Thoracic aorta (tissue), 2 donors: ENCODE measurements at regions not wholly inside any gene's neighbourhood (a gene's known extent, or its start where the extent isn't known, plus 50 kb on each side); places are given as distances from the start of the nearest gene placed in this dataset.

Experiments
- ATAC-seq: fragments of 150-250 bp; one replicate; pipeline ENCODE4 v1.8.0; 2017; ENCODE audit warnings: low read depth; ENCODE audit not compliant: insufficient number of reproducible peaks, low FRiP score
- DNase-seq: peaks from one replicate; pipeline ENCODE4 v3.0.0-alpha.2; 2020; ENCODE audit warnings: low spot score
- H3K27ac ChIP-seq, 2 donors: fragments of 200-600 bp; sonication (generic); 1 replicate in 1 of 2; 2 replicates in 1 of 2; pipeline ENCODE4 v1.5.1; 2016; ENCODE audit warnings: mild to moderate bottlenecking in 2 of 2, moderate library complexity in 2 of 2
- H3K27me3 ChIP-seq: fragments of 200-600 bp; sonication (generic); replicated peaks from 2 replicates; pipeline ENCODE4 v1.6.0; 2016; ENCODE audit warnings: mild to moderate bottlenecking; ENCODE audit not compliant: insufficient read depth
- H3K36me3 ChIP-seq: fragments of 200-600 bp; sonication (generic); one replicate; pipeline ENCODE4 v1.5.1; 2016
- H3K4me1 ChIP-seq, 2 donors: fragments of 200-600 bp; sonication (generic); 1 replicate in 1 of 2; 2 replicates in 1 of 2; pipeline versions ENCODE4 v1.5.1 to v1.6.0; 2016; ENCODE audit warnings: low read depth in 2 of 2, mild to moderate bottlenecking in 1 of 2; ENCODE audit not compliant: control insufficient read depth in 1 of 2
- H3K4me3 ChIP-seq: fragments of 200-600 bp; sonication (generic); 2 replicates; pipeline ENCODE4 v1.5.1; 2016; ENCODE audit warnings: mild to moderate bottlenecking
- H3K9me3 ChIP-seq: fragments of 200-600 bp; sonication (generic); 2 replicates; pipeline ENCODE4 v1.5.1; 2016
- TF ChIP-seq, protein P1 (sequence below): fragments of 200-600 bp; sonication (generic); IDR thresholded peaks from one replicate; pipeline ENCODE4 v1.5.1; 2019; ENCODE audit warnings: antibody characterized with exemption

- no peaks in the 10 kb centered on the region for H3K27me3 ChIP-seq
- no peak overlapping the region for H3K4me3 ChIP-seq
- H3K9me3 ChIP-seq, result no peaks in the 10 kb centered on the region
- H3K4me1 ChIP-seq, result peaks cover 0 to 26% of the 10 kb centered on the region in 2 donors
- H3K27ac ChIP-seq, result no peak overlapping the region
- TF ChIP-seq, protein P1, sequence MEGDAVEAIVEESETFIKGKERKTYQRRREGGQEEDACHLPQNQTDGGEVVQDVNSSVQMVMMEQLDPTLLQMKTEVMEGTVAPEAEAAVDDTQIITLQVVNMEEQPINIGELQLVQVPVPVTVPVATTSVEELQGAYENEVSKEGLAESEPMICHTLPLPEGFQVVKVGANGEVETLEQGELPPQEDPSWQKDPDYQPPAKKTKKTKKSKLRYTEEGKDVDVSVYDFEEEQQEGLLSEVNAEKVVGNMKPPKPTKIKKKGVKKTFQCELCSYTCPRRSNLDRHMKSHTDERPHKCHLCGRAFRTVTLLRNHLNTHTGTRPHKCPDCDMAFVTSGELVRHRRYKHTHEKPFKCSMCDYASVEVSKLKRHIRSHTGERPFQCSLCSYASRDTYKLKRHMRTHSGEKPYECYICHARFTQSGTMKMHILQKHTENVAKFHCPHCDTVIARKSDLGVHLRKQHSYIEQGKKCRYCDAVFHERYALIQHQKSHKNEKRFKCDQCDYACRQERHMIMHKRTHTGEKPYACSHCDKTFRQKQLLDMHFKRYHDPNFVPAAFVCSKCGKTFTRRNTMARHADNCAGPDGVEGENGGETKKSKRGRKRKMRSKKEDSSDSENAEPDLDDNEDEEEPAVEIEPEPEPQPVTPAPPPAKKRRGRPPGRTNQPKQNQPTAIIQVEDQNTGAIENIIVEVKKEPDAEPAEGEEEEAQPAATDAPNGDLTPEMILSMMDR, result no peak
- no peaks in the 10 kb centered on the region for H3K36me3 ChIP-seq
- DNase-seq (no peak), ATAC-seq (peak; percentile 82)
Measured at GRCh38 chr3:151558661-151559060, 97.8 kb upstream of the IGSF10 start.

DNA sequence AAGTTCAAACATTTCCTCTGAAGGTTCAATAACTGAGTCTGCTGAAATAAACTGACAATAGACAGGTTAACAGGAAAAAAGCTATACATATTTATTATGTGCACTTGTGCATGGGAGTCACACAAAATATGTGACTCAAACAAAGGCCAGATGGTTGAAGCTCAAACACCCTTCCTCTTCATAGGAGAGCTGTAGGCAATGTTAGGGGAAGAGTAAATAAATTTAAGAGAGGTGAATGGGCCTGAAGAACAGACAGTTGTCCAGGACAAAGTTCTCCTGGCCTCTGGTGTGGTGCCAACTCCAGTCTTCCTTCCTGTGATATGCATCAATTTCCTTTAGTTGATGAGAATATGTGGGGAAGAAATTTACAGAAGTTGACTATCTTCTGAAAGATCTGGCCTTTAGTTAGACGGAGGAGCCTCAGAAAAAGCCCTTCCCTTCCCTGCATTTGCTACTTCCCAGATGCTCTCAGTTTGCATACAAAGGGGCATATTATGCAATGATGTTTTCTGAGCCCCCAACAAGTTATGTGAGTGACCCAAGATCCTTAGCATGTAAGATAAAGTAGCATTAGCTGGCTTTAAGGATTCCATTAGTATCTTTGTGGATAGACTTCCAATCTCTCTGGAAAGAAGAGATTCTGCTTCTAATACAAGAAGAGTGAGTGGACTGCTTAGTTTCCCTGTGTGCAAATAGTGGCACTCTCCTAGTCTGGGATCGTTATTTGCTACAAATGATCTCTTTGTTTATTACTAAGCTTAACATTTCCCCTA lies 96.4 kb upstream of the IGSF10 start:
- Histone ChIP-seq H3K4me1 (peaks cover 0 to 26% of the 10 kb centered on the region in 2 donors), H3K27ac (no peak overlapping the region), H3K27me3 (no peaks in the 10 kb centered on the region), H3K4me3 (no peak overlapping the region), H3K9me3 (no peaks in the 10 kb centered on the region), H3K36me3 (no peaks in the 10 kb centered on the region)
- TF ChIP-seq, protein P1, result no peak
- DNase-seq, result no peak
- no peak for ATAC-seq

DNA sequence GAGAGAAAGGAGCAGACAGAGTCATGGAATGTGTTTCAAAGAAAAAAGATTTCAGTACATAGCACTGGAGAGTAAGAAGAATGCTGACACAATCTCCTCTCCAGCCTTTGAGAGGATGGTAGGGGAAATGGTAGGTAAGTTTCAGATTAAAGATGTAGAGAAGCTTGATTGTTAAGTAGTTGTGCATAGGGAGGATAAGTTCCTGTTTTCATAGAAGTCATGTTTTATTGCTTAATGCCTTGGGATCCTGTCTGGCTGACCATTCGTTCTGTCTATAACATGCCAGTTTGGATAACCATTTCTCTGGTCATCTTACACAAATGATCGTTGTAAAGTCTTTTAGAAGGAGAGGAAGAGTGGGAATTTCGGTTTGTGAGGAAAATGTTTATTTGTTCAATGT lies 95.7 kb upstream of the IGSF10 start:
- H3K9me3 ChIP-seq, result no peaks in the 10 kb centered on the region
- H3K4me1 ChIP-seq, result peaks cover 0 to 26% of the 10 kb centered on the region in 2 donors
- no peak overlapping the region for H3K27ac ChIP-seq
- TF ChIP-seq, protein P1, result no peak
- no peak overlapping the region for H3K4me3 ChIP-seq
- ATAC-seq (no peak), DNase-seq (no peak)
- no peaks in the 10 kb centered on the region for H3K36me3 ChIP-seq
- H3K27me3 ChIP-seq, result no peaks in the 10 kb centered on the region

GRCh38 chr3:151555523-151555922 lies 94.7 kb upstream of the IGSF10 start:
- Histone ChIP-seq H3K27ac (no peak overlapping the region), H3K4me3 (no peak overlapping the region), H3K9me3 (no peaks in the 10 kb centered on the region), H3K36me3 (no peaks in the 10 kb centered on the region), H3K27me3 (no peaks in the 10 kb centered on the region), H3K4me1 (peaks cover 0 to 31% of the 10 kb centered on the region in 2 donors)
- TF ChIP-seq, protein P1, result no peak
- DNase-seq, result no peak
- ATAC-seq, result no peak

GRCh38 chr3:151553888-151554287 lies 93.0 kb upstream of the IGSF10 start:
- TF ChIP-seq, protein P1, result no peak
- peaks cover 0 to 30% of the 10 kb centered on the region in 2 donors for H3K4me1 ChIP-seq
- H3K4me3 ChIP-seq, result no peak overlapping the region
- no peak for ATAC-seq
- H3K27ac ChIP-seq, result no peak overlapping the region
- H3K9me3 ChIP-seq, result no peaks in the 10 kb centered on the region
- no peaks in the 10 kb centered on the region for H3K27me3 ChIP-seq
- DNase-seq, result no peak
- H3K36me3 ChIP-seq, result no peaks in the 10 kb centered on the region
